Ishikawa (cell line): ENCODE measurements at regions not wholly inside any gene's neighbourhood (a gene's known extent, or its start where the extent isn't known, plus 50 kb on each side); places are given as distances from the start of the nearest gene placed in this dataset.

Source experiments
- CEBPB ChIP-seq: IDR thresholded peaks from 2 replicates; pipeline ENCODE4 v1.6.1; 2012
- CREB1 ChIP-seq: IDR thresholded peaks from 2 replicates; pipeline ENCODE4 v1.6.1; 2012; ENCODE audit warnings: low read depth
- EGR1 ChIP-seq: IDR thresholded peaks from 2 replicates; pipeline ENCODE4 v1.6.1; 2012
- EP300 ChIP-seq: IDR thresholded peaks from 2 replicates; pipeline ENCODE4 v1.6.1; 2012; ENCODE audit warnings: borderline replicate concordance
- FOXM1 ChIP-seq: IDR thresholded peaks from 2 replicates; pipeline ENCODE4 v1.6.1; 2012; ENCODE audit warnings: low read depth, borderline replicate concordance
- MAX ChIP-seq: IDR thresholded peaks from 2 replicates; pipeline ENCODE4 v1.6.1; 2012
- NFIC ChIP-seq: IDR thresholded peaks from 2 replicates; pipeline ENCODE4 v1.6.1; 2012
- RAD21 ChIP-seq: IDR thresholded peaks from 2 replicates; pipeline ENCODE4 v1.6.1; 2012; ENCODE audit warnings: low read depth
- TAF1 ChIP-seq: IDR thresholded peaks from 2 replicates; pipeline ENCODE4 v1.6.1; 2012; ENCODE audit warnings: low read depth, mild to moderate bottlenecking
- TEAD4 ChIP-seq: IDR thresholded peaks from 2 replicates; pipeline ENCODE4 v1.6.1; 2012
- YY1 ChIP-seq: IDR thresholded peaks from 2 replicates; pipeline ENCODE4 v1.6.1; 2012; ENCODE audit warnings: low read depth
- ZBTB7A ChIP-seq: IDR thresholded peaks from 2 replicates; pipeline ENCODE4 v1.6.1; 2012; ENCODE audit warnings: low read depth
- TF ChIP-seq, protein P1 (sequence below): IDR thresholded peaks from 2 replicates; pipeline ENCODE4 v1.6.1; 2012; ENCODE audit warnings: low read depth, mild to moderate bottlenecking
- TF ChIP-seq, protein P2 (sequence below): IDR thresholded peaks from 2 replicates; pipeline ENCODE4 v1.6.1; 2012

DNA sequence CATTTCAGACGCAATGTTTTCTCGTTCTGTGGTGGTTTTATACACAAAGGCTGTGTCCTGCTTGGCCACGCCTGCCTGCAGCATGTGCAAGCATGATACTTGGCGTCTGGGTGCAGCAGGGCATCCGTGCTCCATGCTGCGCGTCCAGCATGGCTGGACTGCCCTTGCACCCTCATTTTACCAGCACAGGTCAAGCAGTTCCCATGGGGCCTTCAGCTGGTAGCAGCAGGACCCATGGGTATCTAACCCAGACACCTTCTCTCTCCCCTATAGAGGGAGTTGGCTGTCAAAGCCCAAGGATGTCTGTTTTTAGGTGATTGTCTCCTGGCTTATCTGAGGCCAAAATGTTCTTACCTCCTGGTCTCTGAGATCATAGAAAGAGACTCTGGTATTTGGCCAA, 158.3 kb upstream of the PITX1 start:
- TF ChIP-seq EP300 (no peak), FOXM1 (no peak), YY1 (no peak), CEBPB (no peak), NFIC (no peak), RAD21 (no peak), TEAD4 (no peak), TAF1 (no peak), CREB1 (no peak), MAX (no peak), ZBTB7A (no peak), EGR1 (no peak)
- TF ChIP-seq, protein P1, sequence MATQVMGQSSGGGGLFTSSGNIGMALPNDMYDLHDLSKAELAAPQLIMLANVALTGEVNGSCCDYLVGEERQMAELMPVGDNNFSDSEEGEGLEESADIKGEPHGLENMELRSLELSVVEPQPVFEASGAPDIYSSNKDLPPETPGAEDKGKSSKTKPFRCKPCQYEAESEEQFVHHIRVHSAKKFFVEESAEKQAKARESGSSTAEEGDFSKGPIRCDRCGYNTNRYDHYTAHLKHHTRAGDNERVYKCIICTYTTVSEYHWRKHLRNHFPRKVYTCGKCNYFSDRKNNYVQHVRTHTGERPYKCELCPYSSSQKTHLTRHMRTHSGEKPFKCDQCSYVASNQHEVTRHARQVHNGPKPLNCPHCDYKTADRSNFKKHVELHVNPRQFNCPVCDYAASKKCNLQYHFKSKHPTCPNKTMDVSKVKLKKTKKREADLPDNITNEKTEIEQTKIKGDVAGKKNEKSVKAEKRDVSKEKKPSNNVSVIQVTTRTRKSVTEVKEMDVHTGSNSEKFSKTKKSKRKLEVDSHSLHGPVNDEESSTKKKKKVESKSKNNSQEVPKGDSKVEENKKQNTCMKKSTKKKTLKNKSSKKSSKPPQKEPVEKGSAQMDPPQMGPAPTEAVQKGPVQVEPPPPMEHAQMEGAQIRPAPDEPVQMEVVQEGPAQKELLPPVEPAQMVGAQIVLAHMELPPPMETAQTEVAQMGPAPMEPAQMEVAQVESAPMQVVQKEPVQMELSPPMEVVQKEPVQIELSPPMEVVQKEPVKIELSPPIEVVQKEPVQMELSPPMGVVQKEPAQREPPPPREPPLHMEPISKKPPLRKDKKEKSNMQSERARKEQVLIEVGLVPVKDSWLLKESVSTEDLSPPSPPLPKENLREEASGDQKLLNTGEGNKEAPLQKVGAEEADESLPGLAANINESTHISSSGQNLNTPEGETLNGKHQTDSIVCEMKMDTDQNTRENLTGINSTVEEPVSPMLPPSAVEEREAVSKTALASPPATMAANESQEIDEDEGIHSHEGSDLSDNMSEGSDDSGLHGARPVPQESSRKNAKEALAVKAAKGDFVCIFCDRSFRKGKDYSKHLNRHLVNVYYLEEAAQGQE: no peak
- TF ChIP-seq, protein P2, sequence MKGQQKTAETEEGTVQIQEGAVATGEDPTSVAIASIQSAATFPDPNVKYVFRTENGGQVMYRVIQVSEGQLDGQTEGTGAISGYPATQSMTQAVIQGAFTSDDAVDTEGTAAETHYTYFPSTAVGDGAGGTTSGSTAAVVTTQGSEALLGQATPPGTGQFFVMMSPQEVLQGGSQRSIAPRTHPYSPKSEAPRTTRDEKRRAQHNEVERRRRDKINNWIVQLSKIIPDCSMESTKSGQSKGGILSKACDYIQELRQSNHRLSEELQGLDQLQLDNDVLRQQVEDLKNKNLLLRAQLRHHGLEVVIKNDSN: no peak
